HUES48 (cell line): ENCODE measurements at regions not wholly inside any gene's neighbourhood (a gene's known extent, or its start where the extent isn't known, plus 50 kb on each side); places are given as distances from the start of the nearest gene placed in this dataset.

Experiments used
- H3K27ac ChIP-seq: one replicate; pipeline ENCODE4 v1.7.0; 2013; ENCODE audit warnings: low read depth, low read length, inconsistent platforms
- H3K27me3 ChIP-seq: 2 replicates; pipeline ENCODE4 v1.6.1; 2013; ENCODE audit warnings: mild to moderate bottlenecking, low read length; ENCODE audit not compliant: control insufficient read depth, insufficient read depth
- H3K36me3 ChIP-seq: 2 replicates; pipeline ENCODE4 v1.6.1; 2013; ENCODE audit warnings: low read length; ENCODE audit not compliant: control insufficient read depth, insufficient read depth
- H3K4me1 ChIP-seq: 2 replicates; pipeline ENCODE4 v1.6.1; 2013; ENCODE audit warnings: mild to moderate bottlenecking, low read length; ENCODE audit not compliant: control insufficient read depth, insufficient read depth
- H3K4me3 ChIP-seq: 2 replicates; pipeline ENCODE4 v1.5.1; 2013; ENCODE audit warnings: mild to moderate bottlenecking, low read depth, low read length
- H3K9ac ChIP-seq: 2 replicates; pipeline ENCODE4 v1.6.1; 2013; ENCODE audit warnings: mild to moderate bottlenecking, low read depth, low read length, moderate library complexity
- H3K9me3 ChIP-seq: 2 replicates; pipeline ENCODE4 v1.6.1; 2013; ENCODE audit warnings: low read length; ENCODE audit not compliant: control insufficient read depth, insufficient read depth

DNA sequence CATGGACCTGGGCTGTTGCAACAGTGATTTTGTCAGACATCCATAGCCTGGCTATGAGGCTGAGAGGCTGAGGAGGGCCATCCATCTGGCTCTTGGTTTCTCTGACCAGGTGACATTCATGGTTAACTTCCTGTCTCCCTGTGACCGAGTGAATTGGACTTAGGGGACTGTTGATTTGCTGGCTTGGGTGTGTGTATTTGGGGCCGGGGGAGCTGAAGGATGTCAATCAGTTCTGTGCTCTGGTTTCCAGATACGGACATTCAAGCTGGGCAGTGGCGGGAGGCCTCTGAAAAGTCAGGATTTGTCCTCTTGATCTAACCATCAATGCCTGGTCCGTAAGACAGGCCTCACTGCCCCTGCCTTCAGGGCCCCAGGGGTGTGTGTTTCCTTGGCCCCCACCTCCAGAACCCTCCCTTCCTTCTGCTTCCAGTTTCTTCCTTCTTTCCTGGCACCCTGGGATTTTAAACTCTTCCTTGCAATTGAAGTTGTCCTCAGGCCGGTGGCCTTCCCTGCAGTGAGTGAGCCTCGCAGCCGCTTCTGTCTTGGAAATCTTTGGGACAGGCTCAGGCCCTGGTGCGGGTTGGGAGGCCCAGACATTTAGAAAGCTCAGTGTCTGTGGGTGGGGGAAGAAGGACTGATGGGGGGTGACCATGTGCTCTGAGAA is 54.7 kb upstream of the HAAO start:
- Histone ChIP-seq H3K36me3 (no peaks in the 10 kb centered on the region), H3K9me3 (no peaks in the 10 kb centered on the region), H3K4me1 (no peaks in the 10 kb centered on the region), H3K27me3 (no peaks in the 10 kb centered on the region), H3K27ac (no peak overlapping the region), H3K9ac (no peak overlapping the region), H3K4me3 (no peak overlapping the region)

DNA sequence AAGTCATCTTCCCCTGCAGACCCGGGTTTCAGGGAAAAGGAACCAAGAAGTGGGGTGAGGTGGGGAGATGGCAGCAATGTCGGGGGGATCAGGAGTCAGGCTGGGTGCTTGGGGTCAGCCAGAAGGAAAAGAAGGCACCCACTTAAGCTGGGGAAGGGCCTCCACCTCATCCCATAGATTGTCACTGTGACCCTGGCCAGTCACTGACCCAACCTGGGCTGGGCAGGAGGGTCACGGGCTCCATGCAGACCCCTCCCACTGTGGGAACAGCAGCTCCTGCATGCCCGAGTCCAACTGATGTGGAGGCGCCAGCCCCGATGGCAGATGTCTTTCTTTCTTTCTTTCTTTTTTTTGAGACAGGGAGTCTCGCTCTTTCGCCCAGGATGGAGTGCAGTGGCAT is 53.6 kb upstream of the HAAO start:
- H3K27ac ChIP-seq: no peak overlapping the region
- H3K9me3 ChIP-seq: no peaks in the 10 kb centered on the region

DNA sequence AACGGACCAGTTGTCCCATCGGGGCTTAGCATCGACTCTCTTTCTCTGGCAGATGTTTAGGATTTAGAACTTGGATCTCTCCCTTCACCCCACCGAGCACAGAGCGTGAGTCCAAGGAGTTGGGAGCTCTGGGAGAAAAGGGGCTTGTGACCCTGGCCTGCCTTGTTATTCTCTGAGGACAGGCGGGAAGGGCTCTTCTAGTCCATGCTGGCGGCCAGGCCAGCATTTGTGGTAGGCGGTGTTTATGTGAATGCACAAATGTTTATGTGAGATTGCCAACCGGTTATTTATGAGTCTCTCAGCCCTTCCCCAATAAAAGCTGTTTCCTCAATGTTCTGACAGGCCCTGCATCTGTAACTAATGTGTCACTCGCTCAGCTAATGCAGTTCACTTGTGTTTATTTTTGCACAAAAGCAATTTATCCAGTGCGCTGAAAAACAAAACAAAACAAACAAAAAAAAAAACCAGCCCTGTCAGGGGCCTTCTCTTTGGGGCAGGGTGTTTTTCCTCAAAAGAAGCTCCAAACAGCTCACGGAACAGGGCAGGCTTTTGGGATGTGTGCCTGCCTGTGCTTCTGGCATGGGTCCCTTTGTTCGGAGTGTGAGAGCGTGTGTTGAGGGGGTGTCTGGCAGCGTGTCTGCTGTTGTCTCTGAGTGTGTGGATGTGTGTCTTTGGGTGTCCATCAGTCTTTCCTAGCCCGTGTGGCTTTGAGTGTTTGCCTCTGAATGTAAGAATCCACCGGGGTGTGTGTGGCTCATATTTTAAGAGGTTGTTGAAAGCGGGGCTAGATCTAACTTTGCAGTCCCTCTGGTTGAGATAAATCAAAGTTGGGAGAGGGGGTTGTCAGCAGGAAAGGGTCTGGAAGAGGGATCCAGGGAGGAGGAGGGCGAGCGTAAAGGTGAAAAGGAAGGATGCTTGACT is 52.8 kb upstream of the HAAO start:
- Histone ChIP-seq H3K36me3 (no peaks in the 10 kb centered on the region), H3K4me3 (no peak overlapping the region), H3K9ac (no peak overlapping the region), H3K9me3 (no peaks in the 10 kb centered on the region), H3K27me3 (no peaks in the 10 kb centered on the region), H3K27ac (no peak overlapping the region), H3K4me1 (no peaks in the 10 kb centered on the region)

More for the DNA sequence above, 53.6 kb upstream of the HAAO start:
- Histone ChIP-seq H3K9ac (no peak overlapping the region), H3K4me1 (no peaks in the 10 kb centered on the region), H3K4me3 (no peak overlapping the region), H3K27me3 (no peaks in the 10 kb centered on the region), H3K36me3 (no peaks in the 10 kb centered on the region)

DNA sequence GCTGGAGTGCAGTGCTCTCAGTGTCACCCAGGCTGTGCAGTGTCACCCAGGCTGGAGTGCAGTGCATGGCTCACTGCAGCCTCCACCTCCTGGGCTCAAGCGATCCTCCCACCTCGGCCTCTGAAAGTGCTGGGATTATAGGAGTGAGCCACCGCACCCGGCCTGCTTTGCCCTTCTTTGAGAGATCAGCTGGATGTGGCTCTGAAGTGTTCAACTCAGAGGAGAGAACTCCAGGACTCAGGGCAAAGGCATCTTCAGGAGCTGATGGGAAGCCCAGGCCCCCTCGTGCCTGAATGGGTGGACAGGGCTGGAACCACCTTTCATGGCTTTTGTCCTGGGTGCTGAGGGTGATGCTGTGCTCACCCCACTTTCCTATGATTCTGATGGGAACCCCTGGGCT is 52.0 kb upstream of the HAAO start:
- H3K9ac ChIP-seq: no peak overlapping the region
- H3K9me3 ChIP-seq: no peaks in the 10 kb centered on the region
- no peak overlapping the region for H3K27ac ChIP-seq
- H3K27me3 ChIP-seq: no peaks in the 10 kb centered on the region
- H3K36me3 ChIP-seq: no peaks in the 10 kb centered on the region
- H3K4me3 ChIP-seq: no peak overlapping the region
- H3K4me1 ChIP-seq: no peaks in the 10 kb centered on the region

DNA sequence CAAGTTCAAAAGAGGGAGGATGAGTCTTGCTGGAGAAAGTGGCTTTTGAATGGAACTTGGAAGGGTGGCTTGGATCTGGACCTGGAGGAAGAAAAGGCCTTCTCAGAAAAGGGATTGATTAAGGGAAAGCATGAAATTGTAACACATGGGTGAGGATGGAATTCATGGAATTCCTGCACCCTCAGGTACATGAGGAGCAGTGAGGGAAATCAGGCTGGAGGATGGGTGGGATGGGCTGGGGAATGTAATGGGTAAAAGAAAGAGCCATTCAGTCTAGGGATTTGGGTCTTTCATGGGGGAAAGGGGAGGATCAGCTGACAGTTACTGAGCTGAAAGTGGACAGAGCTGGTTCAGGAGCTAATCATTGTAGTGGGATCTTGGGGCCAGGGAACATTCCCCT is 51.2 kb upstream of the HAAO start:
- Histone ChIP-seq H3K27me3 (no peaks in the 10 kb centered on the region), H3K9ac (no peak overlapping the region), H3K4me1 (no peaks in the 10 kb centered on the region), H3K9me3 (no peaks in the 10 kb centered on the region), H3K4me3 (no peak overlapping the region), H3K36me3 (no peaks in the 10 kb centered on the region), H3K27ac (no peak overlapping the region)

DNA sequence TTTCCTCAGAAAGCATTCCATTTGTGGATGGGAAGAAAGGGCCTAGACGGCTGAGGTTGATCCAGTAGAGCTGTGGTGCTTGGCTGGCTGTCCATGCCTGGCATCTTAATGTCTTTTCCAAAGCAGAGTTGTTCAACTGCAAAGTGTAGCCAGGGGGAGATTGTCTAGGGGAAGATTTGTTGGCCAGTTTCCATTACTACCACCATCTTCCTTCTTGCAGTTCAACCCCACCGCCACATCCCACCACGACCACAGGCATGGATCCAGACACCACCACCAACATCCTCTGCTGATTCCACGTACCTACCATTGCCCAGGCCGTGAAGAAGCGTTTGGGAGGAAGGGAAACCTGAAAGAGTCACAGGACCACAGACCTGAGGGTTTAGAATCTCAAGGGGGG is 50.7 kb upstream of the HAAO start:
- no peaks in the 10 kb centered on the region for H3K4me1 ChIP-seq
- H3K27ac ChIP-seq: no peak overlapping the region
- H3K4me3 ChIP-seq: no peak overlapping the region
- no peak overlapping the region for H3K9ac ChIP-seq
- no peaks in the 10 kb centered on the region for H3K27me3 ChIP-seq
- H3K36me3 ChIP-seq: no peaks in the 10 kb centered on the region
- H3K9me3 ChIP-seq: no peaks in the 10 kb centered on the region

DNA sequence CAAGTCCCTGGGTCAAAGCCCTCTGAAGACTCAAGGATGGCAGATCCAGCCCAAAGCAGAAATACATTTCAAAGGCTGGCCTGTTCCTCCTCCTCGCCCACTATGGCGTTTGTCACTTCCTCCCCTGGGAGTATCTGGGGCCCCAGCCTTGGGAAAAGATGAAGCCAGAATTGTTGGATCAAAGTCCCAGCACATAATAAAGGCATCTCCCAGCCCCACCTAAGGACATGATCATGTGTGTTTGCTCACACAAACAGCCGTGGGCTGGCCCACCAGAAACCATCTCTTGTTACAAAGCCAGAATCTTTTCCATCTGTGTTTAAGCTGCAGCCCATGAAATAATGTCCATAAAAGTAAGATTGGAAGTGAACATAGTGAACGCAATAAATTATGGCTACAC is 50.1 kb upstream of the HAAO start:
- Histone ChIP-seq H3K9me3 (no peaks in the 10 kb centered on the region), H3K9ac (no peak overlapping the region), H3K27me3 (no peaks in the 10 kb centered on the region), H3K27ac (no peak overlapping the region), H3K36me3 (no peaks in the 10 kb centered on the region), H3K4me1 (no peaks in the 10 kb centered on the region), H3K4me3 (no peak overlapping the region)
